ENCODE measurements at regions not wholly inside any gene's neighbourhood (a gene's known extent, or its start where the extent isn't known, plus 50 kb on each side); places are given as distances from the start of the nearest gene placed in this dataset.

DNA sequence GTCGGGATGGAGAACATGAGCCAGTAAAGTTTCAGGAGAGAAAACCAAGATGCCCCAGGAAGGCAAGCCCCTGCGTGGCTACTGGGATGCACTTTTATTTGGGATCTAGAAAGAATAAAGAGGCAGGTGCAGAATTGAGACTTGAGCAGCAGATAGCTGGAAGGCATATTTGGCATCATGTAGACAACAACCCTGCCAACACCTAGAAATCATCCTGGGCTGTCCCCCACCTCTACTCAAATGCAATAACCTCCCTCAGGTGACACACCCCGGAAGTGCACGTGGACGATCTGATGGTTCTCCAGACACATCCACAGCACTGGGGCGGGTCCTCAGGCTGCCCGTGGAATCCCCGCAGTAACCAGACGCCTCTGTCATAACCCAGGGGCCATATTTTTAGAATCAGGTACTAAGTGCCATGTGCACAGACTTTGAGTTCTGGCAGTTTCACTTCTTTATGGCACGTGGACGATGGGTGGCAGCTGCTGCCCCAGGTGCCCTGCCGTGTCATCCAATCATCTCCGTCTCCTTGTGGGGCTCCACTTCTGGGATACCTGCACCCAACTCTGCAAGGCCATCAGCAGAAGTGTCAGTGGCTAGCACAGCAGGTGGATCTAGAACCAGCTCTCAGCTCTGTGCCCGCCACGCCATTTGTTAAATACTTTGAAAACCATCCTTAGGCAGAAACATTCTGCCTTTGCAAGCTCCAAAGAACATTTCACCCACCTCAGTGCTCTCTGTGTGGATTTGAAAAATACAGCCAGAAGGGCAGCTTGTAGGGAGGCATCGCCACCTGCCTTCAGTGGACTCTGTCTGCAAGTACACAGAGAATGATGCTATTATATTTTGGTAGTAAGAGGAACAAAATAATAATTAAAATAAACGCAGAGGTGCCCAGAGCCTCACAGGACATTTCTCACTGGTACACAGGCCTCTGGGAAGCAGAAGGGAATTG lies 771.7 kb upstream of the TMEM132C start:
- no peak overlapping the region for H2AFZ ChIP-seq (ENCODE audit: insufficient read depth, low read depth, low read length, poor library complexity, severe bottlenecking)
- H3K9me3 ChIP-seq (ENCODE audit: control extremely low read depth in 1 of 3, control insufficient read depth in 2 of 3, insufficient read depth in 1 of 3, low read length in 2 of 3), result peaks cover 0 to 11% (median 0%) of the 10 kb centered on the region in 3 donors
- no peaks in the 10 kb centered on the region for H3K79me2 ChIP-seq (ENCODE audit: control insufficient read depth, insufficient read depth, low read length)
- TF ChIP-seq CTCF (IDR thresholded peaks at IDR 0.05) (no peak), EZH2 (IDR thresholded peaks at IDR 0.05; ENCODE audit: borderline replicate concordance, insufficient read depth, low read depth, low read length, poor library complexity, severe bottlenecking) (no peak)
- no peak overlapping the region for H3K9ac ChIP-seq (ENCODE audit: low read length)
- intact Hi-C loops (cut with micrococcal nuclease), result no loop called here
- no peaks in the 10 kb centered on the region for H3K27me3 Mint-ChIP-seq
- peaks cover 4% of the 10 kb centered on the region for H3K9me3 Mint-ChIP-seq (ENCODE audit: insufficient read depth)
- no peaks in the 10 kb centered on the region for H3K27me3 ChIP-seq (replicated peaks in 1 of 4; ENCODE audit: control extremely low read depth in 1 of 4, control insufficient read depth in 3 of 4, insufficient read depth in 4 of 4, low read length in 3 of 4)
- H3K27ac ChIP-seq (ENCODE audit: low read length in 2 of 2), result no peak overlapping the region
- no peak overlapping the region for H3K27ac Mint-ChIP-seq
- WGBS (ENCODE audit: insufficient coverage), result 90% methylated on average over 14 of the region's 17 CpGs
- no peak overlapping the region for H3K4me2 ChIP-seq (replicated peaks; ENCODE audit: low read depth, low read length, poor library complexity, severe bottlenecking)
- no peaks in the 10 kb centered on the region for H3K36me3 ChIP-seq (replicated peaks in 1 of 2; ENCODE audit: control extremely low read depth in 1 of 2, control insufficient read depth in 1 of 2, extremely low read depth in 1 of 2, insufficient read depth in 2 of 2, low read length in 1 of 2)
- DNase-seq (no peak), ATAC-seq (ENCODE audit: low read depth) (no peak)
- ChIA-PET CTCF (no interaction called here), POLR2A (no interaction called here)
- H4K20me1 ChIP-seq (ENCODE audit: control insufficient read depth, insufficient read depth, low read length, poor library complexity, severe bottlenecking), result no peaks in the 10 kb centered on the region
- H3K4me3 Mint-ChIP-seq, result no peak overlapping the region
- no peak overlapping the region for H3K4me3 ChIP-seq (ENCODE audit: control extremely low read depth in 1 of 5, extremely low read depth in 1 of 5, insufficient read depth in 1 of 5, low read depth in 2 of 5, low read length in 4 of 5)
- H3K4me1 ChIP-seq (ENCODE audit: control insufficient read depth in 2 of 2, insufficient read depth in 2 of 2, low read length in 2 of 2), result no peaks in the 10 kb centered on the region
- no peaks in the 10 kb centered on the region for H3K4me1 Mint-ChIP-seq

- H3K9ac ChIP-seq (ENCODE audit: low read length), result no peak overlapping the region
- no peaks in the 10 kb centered on the region for H4K20me1 ChIP-seq (ENCODE audit: control insufficient read depth, insufficient read depth, low read length, poor library complexity, severe bottlenecking)
- no peak overlapping the region for H2AFZ ChIP-seq (ENCODE audit: insufficient read depth, low read depth, low read length, poor library complexity, severe bottlenecking)
- ChIA-PET CTCF (no interaction called here), POLR2A (no interaction called here)
- H3K27me3 ChIP-seq (replicated peaks in 1 of 4; ENCODE audit: control extremely low read depth in 1 of 4, control insufficient read depth in 3 of 4, insufficient read depth in 4 of 4, low read length in 3 of 4), result no peaks in the 10 kb centered on the region
- no peak overlapping the region for H3K4me2 ChIP-seq (replicated peaks; ENCODE audit: low read depth, low read length, poor library complexity, severe bottlenecking)
- H3K27ac ChIP-seq (ENCODE audit: low read length in 2 of 2), result no peak overlapping the region
- no peaks in the 10 kb centered on the region for H3K79me2 ChIP-seq (ENCODE audit: control insufficient read depth, insufficient read depth, low read length)
- ATAC-seq (ENCODE audit: low read depth) (no peak), DNase-seq (no peak)
- H3K9me3 Mint-ChIP-seq (ENCODE audit: insufficient read depth), result peaks cover 4% of the 10 kb centered on the region
- no peak overlapping the region for H3K4me3 ChIP-seq (ENCODE audit: control extremely low read depth in 1 of 5, extremely low read depth in 1 of 5, insufficient read depth in 1 of 5, low read depth in 2 of 5, low read length in 4 of 5)
- TF ChIP-seq EZH2 (IDR thresholded peaks at IDR 0.05; ENCODE audit: borderline replicate concordance, insufficient read depth, low read depth, low read length, poor library complexity, severe bottlenecking) (no peak), CTCF (IDR thresholded peaks at IDR 0.05) (no peak)
- intact Hi-C loops (cut with micrococcal nuclease), result no loop called here
- peaks cover 0 to 11% (median 0%) of the 10 kb centered on the region in 3 donors for H3K9me3 ChIP-seq (ENCODE audit: control extremely low read depth in 1 of 3, control insufficient read depth in 2 of 3, insufficient read depth in 1 of 3, low read length in 2 of 3)
- H3K27ac Mint-ChIP-seq, result no peak overlapping the region
- WGBS (ENCODE audit: insufficient coverage), result 80% methylated on average over 1 of the region's 6 CpGs
- no peaks in the 10 kb centered on the region for H3K4me1 Mint-ChIP-seq
- no peak overlapping the region for H3K4me3 Mint-ChIP-seq
- no peaks in the 10 kb centered on the region for H3K4me1 ChIP-seq (ENCODE audit: control insufficient read depth in 2 of 2, insufficient read depth in 2 of 2, low read length in 2 of 2)
- no peaks in the 10 kb centered on the region for H3K36me3 ChIP-seq (replicated peaks in 1 of 2; ENCODE audit: control extremely low read depth in 1 of 2, control insufficient read depth in 1 of 2, extremely low read depth in 1 of 2, insufficient read depth in 2 of 2, low read length in 1 of 2)
- no peaks in the 10 kb centered on the region for H3K27me3 Mint-ChIP-seq
Measured at GRCh38 chr12:127496255-127496654, 770.7 kb upstream of the TMEM132C start.

Data from B cell (primary cell).